OCI-LY1 (cell line): ENCODE measurements at regions not wholly inside any gene's neighbourhood (a gene's known extent, or its start where the extent isn't known, plus 50 kb on each side); places are given as distances from the start of the nearest gene placed in this dataset.

ENCODE experiments used
- H2AFZ ChIP-seq: fragments of 200-600 bp; sonication (generic), shearing (Covaris generic); 2 replicates; pipeline ENCODE4 v1.6.0; 2014; ENCODE audit warnings: antibody characterized with exemption, mild to moderate bottlenecking, low read length
- H3F3A ChIP-seq: fragments of 200-600 bp; sonication (generic), shearing (Covaris generic); 2 replicates; pipeline ENCODE4 v1.6.0; 2014; ENCODE audit warnings: mild to moderate bottlenecking, antibody characterized with exemption, low read length, moderate library complexity; ENCODE audit not compliant: insufficient read depth
- H3K27ac ChIP-seq: fragments of 200-600 bp; sonication (generic); 2 replicates; pipeline ENCODE4 v1.5.1; 2014; ENCODE audit warnings: low read length, mixed run types, mild to moderate bottlenecking, low read depth; ENCODE audit not compliant: poor library complexity, severe bottlenecking
- H3K27me3 ChIP-seq: fragments of 200-600 bp; sonication (generic); 2 replicates; pipeline ENCODE4 v1.6.0; 2014; ENCODE audit warnings: antibody characterized with exemption, mild to moderate bottlenecking, low read length, moderate library complexity; ENCODE audit not compliant: insufficient read depth
- H3K36me3 ChIP-seq: fragments of 200-600 bp; sonication (generic); 2 replicates; pipeline ENCODE4 v1.6.1; 2014; ENCODE audit warnings: mild to moderate bottlenecking, antibody characterized with exemption, low read length, moderate library complexity, mixed read lengths; ENCODE audit not compliant: insufficient read depth
- H3K4me1 ChIP-seq: fragments of 200-600 bp; sonication (generic); 2 replicates; pipeline ENCODE4 v1.5.1; 2014; ENCODE audit warnings: mild to moderate bottlenecking, low read length, moderate library complexity; ENCODE audit not compliant: insufficient read depth, severe bottlenecking
- H3K4me2 ChIP-seq: fragments of 200-600 bp; sonication (generic), shearing (Covaris generic); 2 replicates; pipeline ENCODE4 v1.6.1; 2014; ENCODE audit warnings: low read length
- H3K4me3 ChIP-seq: fragments of 200-600 bp; sonication (generic); 2 replicates; pipeline ENCODE4 v1.5.1; 2014; ENCODE audit warnings: low read length, low read depth, mild to moderate bottlenecking, mixed read lengths; ENCODE audit not compliant: poor library complexity, severe bottlenecking
- H3K79me2 ChIP-seq: fragments of 200-600 bp; shearing (Covaris generic); 2 replicates; pipeline ENCODE4 v1.6.1; 2016; ENCODE audit warnings: mixed run types, low read length, mixed read lengths; ENCODE audit not compliant: insufficient read depth
- H3K9ac ChIP-seq: fragments of 200-600 bp; sonication (generic), shearing (Covaris generic); 2 replicates; pipeline ENCODE4 v1.6.1; 2014; ENCODE audit warnings: mild to moderate bottlenecking, low read length, mixed read lengths
- H3K9me2 ChIP-seq: fragments of 200-600 bp; sonication (generic), shearing (Covaris generic); 2 replicates; pipeline ENCODE4 v1.6.1; 2014; ENCODE audit warnings: low read depth, mild to moderate bottlenecking, low read length, mixed read lengths
- H3K9me3 ChIP-seq: fragments of 200-600 bp; shearing (Covaris generic); 2 replicates; pipeline ENCODE4 v1.6.1; 2014; ENCODE audit warnings: low read length, mixed read lengths
- H4K20me1 ChIP-seq: fragments of 200-600 bp; sonication (generic), shearing (Covaris generic); 2 replicates; pipeline ENCODE4 v1.6.0; 2016; ENCODE audit warnings: mild to moderate bottlenecking, low read length; ENCODE audit not compliant: insufficient read depth
- CTCF ChIP-seq: fragments of 200-600 bp; sonication (generic), shearing (Covaris generic); IDR thresholded peaks from 2 replicates; pipeline ENCODE4 v1.5.1; 2017; ENCODE audit warnings: mild to moderate bottlenecking, antibody characterized with exemption, low read length, moderate library complexity, mixed read lengths
- EZH2 ChIP-seq: fragments of 200-600 bp; sonication (generic), shearing (Covaris generic); IDR thresholded peaks from 2 replicates; pipeline ENCODE4 v1.8.0; 2017; ENCODE audit warnings: borderline replicate concordance, mixed run types, mild to moderate bottlenecking, antibody characterized with exemption, low read length, moderate library complexity, mixed read lengths

- Histone ChIP-seq H3K36me3 (no peaks in the 10 kb centered on the region), H3K27ac (no peak overlapping the region), H3K4me2 (no peak overlapping the region), H4K20me1 (no peaks in the 10 kb centered on the region), H3K79me2 (no peaks in the 10 kb centered on the region), H3K4me1 (no peaks in the 10 kb centered on the region), H3K4me3 (no peak overlapping the region), H3K9me3 (no peaks in the 10 kb centered on the region), H3F3A (no peaks in the 10 kb centered on the region), H3K9me2 (no peaks in the 10 kb centered on the region), H3K9ac (no peak overlapping the region), H2AFZ (no peak overlapping the region), H3K27me3 (no peaks in the 10 kb centered on the region)
- TF ChIP-seq EZH2 = no peak
- TF ChIP-seq CTCF = no peak
Observed at GRCh38 chr21:16633831-16634459, 878.9 kb upstream of the CXADR start.

- Histone ChIP-seq H3K9ac (no peak overlapping the region), H4K20me1 (no peaks in the 10 kb centered on the region), H3K9me3 (no peaks in the 10 kb centered on the region), H3K4me1 (no peaks in the 10 kb centered on the region), H3K4me3 (no peak overlapping the region), H3K79me2 (no peaks in the 10 kb centered on the region), H3K27me3 (no peaks in the 10 kb centered on the region), H3K36me3 (no peaks in the 10 kb centered on the region), H3K9me2 (no peaks in the 10 kb centered on the region), H3K27ac (no peak overlapping the region), H3K4me2 (no peak overlapping the region), H2AFZ (no peak overlapping the region), H3F3A (no peaks in the 10 kb centered on the region)
- TF ChIP-seq CTCF (no peak), EZH2 (no peak)
Observed at GRCh38 chr21:16634515-16634914, 878.3 kb upstream of the CXADR start.

GRCh38 chr21:16640297-16641027, 872.4 kb upstream of the CXADR start:
- H3K4me1 ChIP-seq = no peaks in the 10 kb centered on the region
- H4K20me1 ChIP-seq = no peaks in the 10 kb centered on the region
- no peak for TF ChIP-seq CTCF
- no peak for TF ChIP-seq EZH2
- H3K27ac ChIP-seq = no peak overlapping the region
- no peak overlapping the region for H3K4me2 ChIP-seq
- H3K36me3 ChIP-seq = no peaks in the 10 kb centered on the region
- H3K9me3 ChIP-seq = no peaks in the 10 kb centered on the region
- H2AFZ ChIP-seq = no peak overlapping the region
- no peaks in the 10 kb centered on the region for H3K27me3 ChIP-seq
- no peaks in the 10 kb centered on the region for H3K79me2 ChIP-seq
- no peaks in the 10 kb centered on the region for H3K9me2 ChIP-seq
- no peak overlapping the region for H3K4me3 ChIP-seq
- no peaks in the 10 kb centered on the region for H3F3A ChIP-seq
- H3K9ac ChIP-seq = no peak overlapping the region
